ENCODE measurements at regions not wholly inside any gene's neighbourhood (a gene's known extent, or its start where the extent isn't known, plus 50 kb on each side); places are given as distances from the start of the nearest gene placed in this dataset.

DNA sequence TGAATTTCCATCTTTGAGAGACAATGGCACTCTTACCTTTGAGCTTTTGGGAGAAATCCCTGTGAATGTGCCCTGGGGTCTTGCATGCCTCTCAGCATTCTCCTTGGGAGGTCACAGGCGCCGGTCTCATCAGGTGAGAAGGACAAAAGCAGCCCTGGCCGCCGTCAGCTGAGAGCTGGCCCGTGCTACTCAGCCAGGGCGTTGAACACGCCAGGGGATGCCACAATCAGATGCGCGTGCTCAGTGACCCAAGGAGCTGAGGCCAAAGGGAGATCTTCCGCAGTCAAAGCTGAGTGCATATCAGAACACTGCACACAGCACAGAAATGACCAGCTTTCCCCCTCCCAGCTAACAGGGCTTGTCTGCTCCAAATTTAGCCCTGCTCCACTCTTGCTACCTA lies 253.6 kb upstream of the NOX3 start:
- no peaks in the 10 kb centered on the region for H3K36me3 Mint-ChIP-seq (ENCODE audit: low read depth)
- H3K4me1 Mint-ChIP-seq (ENCODE audit: low read depth), result no peaks in the 10 kb centered on the region
- no peaks in the 10 kb centered on the region for H3K27me3 Mint-ChIP-seq (ENCODE audit: low read depth)
- no peak for DNase-seq (ENCODE audit: low spot score)
- H3K27ac Mint-ChIP-seq, result no peak overlapping the region
- H3K9me3 Mint-ChIP-seq, result no peaks in the 10 kb centered on the region
- no peak overlapping the region for H3K4me3 Mint-ChIP-seq

DNA sequence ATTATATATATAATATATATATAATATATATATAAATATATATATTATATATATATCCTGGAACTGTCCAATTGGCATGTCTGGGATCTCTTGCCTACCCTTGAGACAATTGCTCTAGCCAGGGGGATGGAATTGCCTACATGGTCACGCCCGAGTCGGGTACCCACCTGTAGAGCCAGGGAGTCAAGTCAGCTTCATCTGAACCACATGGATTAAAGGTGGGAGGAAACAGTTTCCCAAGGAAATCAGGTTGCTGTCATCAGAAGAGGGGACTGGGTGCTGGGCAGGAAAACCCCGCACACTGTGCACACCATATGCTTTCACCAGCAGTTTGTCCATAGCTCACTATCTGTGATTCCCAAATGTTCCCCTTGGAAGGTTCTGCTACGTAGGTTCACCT lies 252.5 kb upstream of the NOX3 start:
- DNase-seq (ENCODE audit: low spot score), result no peak
- H3K36me3 Mint-ChIP-seq (ENCODE audit: low read depth), result no peaks in the 10 kb centered on the region
- H3K4me3 Mint-ChIP-seq, result no peak overlapping the region
- no peaks in the 10 kb centered on the region for H3K9me3 Mint-ChIP-seq
- H3K27me3 Mint-ChIP-seq (ENCODE audit: low read depth), result no peaks in the 10 kb centered on the region
- no peaks in the 10 kb centered on the region for H3K4me1 Mint-ChIP-seq (ENCODE audit: low read depth)
- no peak overlapping the region for H3K27ac Mint-ChIP-seq

DNA sequence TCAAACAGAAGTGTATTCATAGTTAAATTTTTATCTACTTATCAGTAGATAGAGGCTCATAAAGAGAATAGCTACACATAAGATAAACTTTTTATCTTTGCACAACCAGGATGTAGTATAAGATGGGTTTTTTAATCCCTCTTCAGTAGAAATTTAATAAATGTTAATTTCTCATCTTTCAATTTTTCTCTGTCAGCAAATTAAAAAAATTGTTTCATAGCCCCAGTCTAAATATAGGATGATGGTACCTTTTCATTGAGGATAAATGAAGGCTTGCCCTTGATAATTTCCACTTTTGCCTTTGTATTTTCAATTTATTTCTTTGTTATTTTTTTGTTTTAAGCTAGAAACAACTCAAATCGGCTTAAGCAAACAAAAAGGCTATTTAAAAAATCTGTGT lies 251.2 kb upstream of the NOX3 start:
- Mint-ChIP-seq H3K9me3 (no peaks in the 10 kb centered on the region), H3K27me3 (ENCODE audit: low read depth) (no peaks in the 10 kb centered on the region), H3K36me3 (ENCODE audit: low read depth) (no peaks in the 10 kb centered on the region), H3K4me3 (no peak overlapping the region), H3K27ac (no peak overlapping the region), H3K4me1 (ENCODE audit: low read depth) (no peaks in the 10 kb centered on the region)
- no peak for DNase-seq (ENCODE audit: low spot score)

DNA sequence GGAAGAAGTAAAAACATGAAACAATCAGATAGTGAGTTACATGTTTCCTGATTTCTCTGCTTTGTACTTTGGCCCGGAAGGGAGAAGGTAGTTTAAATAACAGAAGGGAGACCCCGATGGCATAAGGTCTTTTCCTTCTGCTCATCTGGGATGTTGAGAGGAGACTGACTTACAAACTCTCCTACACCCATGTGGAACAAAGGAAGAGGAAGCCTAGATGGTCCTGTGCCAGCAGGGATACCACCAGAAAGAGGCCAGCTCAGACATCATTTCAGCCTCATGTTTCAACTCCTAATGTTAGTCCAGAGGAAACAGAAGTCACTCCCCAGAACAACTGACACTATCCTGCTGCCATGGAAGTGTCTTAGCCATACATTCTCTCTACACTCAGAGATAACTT lies 250.7 kb upstream of the NOX3 start:
- no peaks in the 10 kb centered on the region for H3K4me1 Mint-ChIP-seq (ENCODE audit: low read depth)
- H3K9me3 Mint-ChIP-seq, result no peaks in the 10 kb centered on the region
- DNase-seq (ENCODE audit: low spot score), result no peak
- H3K27ac Mint-ChIP-seq, result no peak overlapping the region
- no peaks in the 10 kb centered on the region for H3K27me3 Mint-ChIP-seq (ENCODE audit: low read depth)
- H3K36me3 Mint-ChIP-seq (ENCODE audit: low read depth), result no peaks in the 10 kb centered on the region
- H3K4me3 Mint-ChIP-seq, result no peak overlapping the region

DNA sequence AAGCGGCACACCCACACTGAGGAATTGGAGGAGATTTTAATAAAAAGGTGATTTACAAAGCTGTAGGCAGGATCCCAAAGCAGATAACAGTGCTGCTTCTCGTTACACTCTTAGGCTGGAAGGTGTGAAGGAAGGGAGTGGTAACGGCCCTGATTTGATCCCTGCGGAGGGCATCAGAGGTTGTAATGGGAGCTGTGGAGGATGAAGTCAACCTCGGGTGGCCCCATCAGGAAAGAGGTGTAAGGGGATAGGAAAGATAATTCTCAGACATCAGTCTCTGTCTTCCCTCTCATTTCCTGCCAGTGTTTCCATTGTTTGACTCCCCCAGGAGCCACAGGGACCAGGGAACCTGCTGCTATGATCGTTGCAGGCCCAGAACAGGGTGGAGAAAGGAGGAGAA lies 245.7 kb upstream of the NOX3 start:
- no peak for DNase-seq (ENCODE audit: low spot score)
- H3K4me3 Mint-ChIP-seq, result no peak overlapping the region
- H3K27ac Mint-ChIP-seq, result no peak overlapping the region
- H3K36me3 Mint-ChIP-seq (ENCODE audit: low read depth), result no peaks in the 10 kb centered on the region
- no peaks in the 10 kb centered on the region for H3K9me3 Mint-ChIP-seq
- H3K4me1 Mint-ChIP-seq (ENCODE audit: low read depth), result no peaks in the 10 kb centered on the region
- no peaks in the 10 kb centered on the region for H3K27me3 Mint-ChIP-seq (ENCODE audit: low read depth)

DNA sequence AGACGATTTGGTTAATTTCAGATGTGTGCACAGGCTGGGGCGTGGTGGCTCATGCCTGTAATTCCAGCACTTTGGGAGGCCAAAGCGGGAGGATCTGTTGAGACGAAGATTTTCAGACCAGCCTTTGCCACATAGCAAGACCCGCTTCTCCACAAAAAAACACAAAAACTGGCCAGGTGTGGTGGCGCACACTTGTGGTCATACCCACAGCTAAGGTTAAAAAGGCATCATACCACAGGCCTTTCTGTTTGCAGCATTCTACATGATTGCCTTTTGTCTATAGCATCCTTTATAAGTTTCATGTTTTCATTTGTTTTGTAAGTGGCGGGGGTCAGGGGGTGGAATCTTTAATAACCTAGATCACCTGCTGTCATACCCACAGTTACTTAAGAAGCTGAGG lies 239.9 kb upstream of the NOX3 start:
- Mint-ChIP-seq H3K36me3 (ENCODE audit: low read depth) (no peaks in the 10 kb centered on the region), H3K4me1 (ENCODE audit: low read depth) (no peaks in the 10 kb centered on the region), H3K27me3 (ENCODE audit: low read depth) (no peaks in the 10 kb centered on the region), H3K9me3 (no peaks in the 10 kb centered on the region), H3K4me3 (no peak overlapping the region), H3K27ac (no peak overlapping the region)
- DNase-seq (ENCODE audit: low spot score), result no peak

DNA sequence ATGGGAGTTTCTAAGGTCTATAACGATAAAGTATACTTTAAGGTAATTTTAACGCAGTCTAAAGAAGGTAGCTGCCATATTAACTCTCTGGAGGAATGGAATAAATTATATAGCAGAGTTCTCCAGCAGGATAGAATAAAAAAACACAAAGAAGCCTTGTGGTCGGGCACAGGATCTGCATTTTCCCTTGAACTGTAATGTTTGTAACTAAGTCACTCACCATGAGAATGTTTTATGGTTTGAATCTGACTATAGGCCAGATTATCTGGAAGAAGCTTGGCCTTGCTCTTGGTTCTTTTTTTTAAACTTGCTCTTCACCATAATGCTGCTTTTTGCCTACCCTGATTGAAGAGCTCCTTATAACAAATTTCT lies 238.8 kb upstream of the NOX3 start:
- no peak overlapping the region for H3K27ac Mint-ChIP-seq
- H3K27me3 Mint-ChIP-seq (ENCODE audit: low read depth), result no peaks in the 10 kb centered on the region
- no peaks in the 10 kb centered on the region for H3K4me1 Mint-ChIP-seq (ENCODE audit: low read depth)
- DNase-seq (ENCODE audit: low spot score), result no peak
- no peak overlapping the region for H3K4me3 Mint-ChIP-seq
- H3K9me3 Mint-ChIP-seq, result no peaks in the 10 kb centered on the region
- no peaks in the 10 kb centered on the region for H3K36me3 Mint-ChIP-seq (ENCODE audit: low read depth)

DNA sequence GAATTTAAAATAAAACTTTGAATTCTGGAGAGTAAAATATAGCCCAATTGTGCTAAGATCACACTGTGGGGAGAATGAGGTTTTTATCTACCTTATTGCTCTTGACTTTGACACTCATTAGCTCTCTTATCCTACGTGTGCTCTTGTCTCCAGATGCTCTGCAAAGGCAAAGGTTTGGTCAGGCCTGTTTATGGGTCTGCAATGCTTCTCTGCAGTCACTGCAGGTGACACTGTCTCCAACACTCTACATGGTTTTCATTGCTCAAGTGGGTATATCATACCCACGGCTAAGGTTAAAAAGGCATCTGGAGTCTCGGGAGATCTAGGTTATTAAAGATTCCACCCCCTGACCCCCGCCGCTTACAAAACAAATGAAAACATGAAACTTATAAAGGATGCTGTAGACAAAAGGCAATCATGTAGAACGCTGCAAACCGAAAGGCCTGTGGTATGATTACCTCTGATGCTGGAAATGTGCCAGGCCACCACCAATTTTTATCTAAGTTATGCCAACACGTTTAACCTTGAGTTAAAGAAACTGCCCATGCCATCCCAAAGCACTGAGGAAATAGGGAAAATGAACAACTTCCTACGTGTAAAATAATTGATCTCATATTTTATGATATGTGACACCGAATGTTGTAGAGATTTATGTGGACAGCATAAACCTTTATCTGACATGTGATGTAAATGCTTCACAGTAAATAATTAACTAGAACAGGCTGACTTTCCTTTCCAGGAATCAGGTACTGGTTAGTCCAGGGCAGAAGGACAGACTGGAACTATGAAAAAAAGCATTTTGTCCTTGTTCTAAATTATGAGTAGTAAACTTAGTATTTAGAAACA lies 238.2 kb upstream of the NOX3 start:
- Mint-ChIP-seq H3K9me3 (no peaks in the 10 kb centered on the region), H3K27me3 (ENCODE audit: low read depth) (no peaks in the 10 kb centered on the region), H3K4me3 (no peak overlapping the region), H3K27ac (no peak overlapping the region), H3K36me3 (ENCODE audit: low read depth) (no peaks in the 10 kb centered on the region), H3K4me1 (ENCODE audit: low read depth) (no peaks in the 10 kb centered on the region)
- no peak for DNase-seq (ENCODE audit: low spot score)

DNA sequence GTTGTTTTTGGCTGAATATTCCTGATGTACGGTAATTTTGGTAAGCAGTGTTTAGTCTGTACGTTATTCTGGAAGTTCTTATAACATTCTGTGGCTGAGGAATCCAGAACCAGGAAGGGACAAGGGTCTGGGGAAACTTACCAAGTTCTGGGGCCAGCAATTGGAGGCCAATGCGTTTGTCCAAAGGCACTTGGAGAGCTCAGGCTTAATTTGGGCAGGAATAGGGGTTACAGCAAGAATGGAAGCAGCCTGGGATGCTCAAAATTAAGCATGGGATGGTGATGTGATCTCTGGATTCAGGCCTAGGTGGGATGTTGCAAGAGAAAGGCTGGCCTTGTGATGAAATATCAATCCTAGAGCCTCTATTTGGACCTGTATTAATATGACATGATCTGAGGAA lies 235.2 kb upstream of the NOX3 start:
- H3K27ac Mint-ChIP-seq, result no peak overlapping the region
- H3K9me3 Mint-ChIP-seq, result no peaks in the 10 kb centered on the region
- H3K4me1 Mint-ChIP-seq (ENCODE audit: low read depth), result no peaks in the 10 kb centered on the region
- H3K27me3 Mint-ChIP-seq (ENCODE audit: low read depth), result no peaks in the 10 kb centered on the region
- no peak overlapping the region for H3K4me3 Mint-ChIP-seq
- DNase-seq (ENCODE audit: low spot score), result no peak
- no peaks in the 10 kb centered on the region for H3K36me3 Mint-ChIP-seq (ENCODE audit: low read depth)

DNA sequence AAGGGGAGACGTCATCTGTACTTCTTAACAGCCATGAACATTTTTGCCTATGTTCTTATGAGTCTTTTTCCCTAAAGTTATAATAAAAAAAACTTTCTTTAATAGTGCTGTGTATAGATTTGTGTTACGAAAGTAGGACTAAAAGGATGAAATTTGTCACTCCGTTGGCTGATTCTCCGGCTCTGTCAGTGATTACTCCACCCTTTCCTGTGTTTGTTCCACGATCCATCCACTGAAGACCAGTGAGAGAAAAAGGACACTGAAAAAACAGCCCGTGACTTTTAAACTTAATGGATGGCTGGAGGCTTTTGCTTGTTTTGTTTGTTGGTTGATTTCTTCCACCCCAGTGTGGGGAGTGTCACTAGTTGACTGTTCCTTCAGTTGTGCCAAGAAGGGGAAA lies 232.0 kb upstream of the NOX3 start:
- Mint-ChIP-seq H3K9me3 (no peaks in the 10 kb centered on the region), H3K4me1 (ENCODE audit: low read depth) (peaks cover 3% of the 10 kb centered on the region), H3K27ac (no peak overlapping the region), H3K36me3 (ENCODE audit: low read depth) (no peaks in the 10 kb centered on the region), H3K27me3 (ENCODE audit: low read depth) (no peaks in the 10 kb centered on the region), H3K4me3 (no peak overlapping the region)
- DNase-seq (ENCODE audit: low spot score), result no peak

DNA sequence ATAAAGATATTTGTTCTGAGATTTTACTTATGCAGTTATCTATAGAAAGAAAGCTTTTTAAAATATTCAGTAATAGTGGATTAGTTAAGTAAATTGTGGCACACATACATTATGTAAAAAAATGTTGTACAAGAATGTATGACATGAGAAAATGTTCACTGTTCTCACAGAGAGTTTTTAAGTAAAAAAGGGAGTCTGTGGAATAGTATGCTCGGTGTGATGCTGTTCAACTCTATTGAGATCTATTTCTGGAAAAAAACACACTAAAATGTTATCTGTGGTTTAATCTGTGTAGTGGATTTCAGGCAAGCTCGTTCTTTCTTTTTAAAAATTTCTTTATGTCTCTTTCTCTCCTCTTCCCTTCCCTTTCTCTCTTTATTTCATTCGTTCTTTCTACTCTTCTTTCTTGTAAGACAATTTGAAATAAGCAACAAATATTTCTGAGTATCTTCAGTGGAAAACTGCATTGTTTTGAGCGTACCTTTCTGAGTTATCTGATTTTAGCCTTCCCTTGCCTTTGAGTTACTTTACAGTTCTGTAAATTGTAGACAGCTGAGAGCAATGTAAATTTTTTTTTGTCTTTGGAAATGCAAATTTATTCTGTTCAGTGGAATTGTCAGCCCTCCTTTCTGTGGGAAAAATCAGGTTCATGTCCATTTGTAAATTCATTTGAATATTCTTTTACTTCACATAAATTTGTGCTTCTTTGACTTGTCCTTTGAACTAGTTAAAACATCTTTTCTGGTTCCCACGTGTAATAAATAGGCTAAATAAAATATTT lies 229.0 kb upstream of the NOX3 start:
- Mint-ChIP-seq H3K9me3 (no peaks in the 10 kb centered on the region), H3K27ac (no peak overlapping the region), H3K4me3 (no peak overlapping the region), H3K4me1 (ENCODE audit: low read depth) (peaks cover 3% of the 10 kb centered on the region), H3K27me3 (ENCODE audit: low read depth) (no peaks in the 10 kb centered on the region), H3K36me3 (ENCODE audit: low read depth) (no peaks in the 10 kb centered on the region)
- DNase-seq (ENCODE audit: low spot score), result no peak

DNA sequence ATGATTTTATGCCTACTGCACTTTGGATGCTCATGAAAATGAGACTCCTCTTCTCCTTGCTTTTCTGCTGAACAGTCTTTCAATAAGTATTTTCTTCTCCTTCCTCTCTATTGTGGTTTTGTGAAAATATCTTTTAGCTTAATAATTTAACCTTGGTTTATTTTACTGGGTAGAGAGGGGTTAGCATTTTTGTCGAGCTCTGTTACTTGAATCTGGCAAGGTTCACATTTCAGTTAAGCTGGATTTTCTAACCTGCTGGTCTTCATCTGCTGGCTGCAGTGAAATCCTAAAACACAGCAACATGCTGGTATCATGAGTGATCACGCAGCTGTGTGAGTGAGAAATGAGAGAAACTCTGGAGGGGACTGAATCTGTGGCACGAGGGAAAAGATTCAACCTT lies 222.7 kb upstream of the NOX3 start:
- DNase-seq (ENCODE audit: low spot score), result no peak
- Mint-ChIP-seq H3K4me3 (no peak overlapping the region), H3K36me3 (ENCODE audit: low read depth) (no peaks in the 10 kb centered on the region), H3K9me3 (no peaks in the 10 kb centered on the region), H3K27ac (no peak overlapping the region), H3K4me1 (ENCODE audit: low read depth) (no peaks in the 10 kb centered on the region), H3K27me3 (ENCODE audit: low read depth) (no peaks in the 10 kb centered on the region)

DNA sequence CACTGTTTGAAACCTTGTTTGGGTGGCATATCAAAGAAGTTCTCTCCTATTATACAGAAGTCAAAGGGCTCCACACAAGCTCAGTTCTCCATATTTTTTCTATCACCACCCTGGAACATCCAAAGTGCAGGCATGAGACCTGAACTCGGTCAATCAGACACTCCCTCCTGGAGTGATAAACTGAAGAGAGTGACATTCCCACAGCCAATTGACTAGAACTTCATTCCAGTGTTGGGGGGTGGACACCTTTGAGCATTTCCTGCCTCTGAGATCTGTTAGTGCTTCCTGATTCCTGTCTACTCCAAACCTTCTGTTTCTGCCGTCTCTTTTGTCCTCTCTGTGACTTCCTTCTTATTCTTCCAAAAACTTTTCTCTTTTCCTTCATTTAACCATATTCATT lies 220.7 kb upstream of the NOX3 start:
- Mint-ChIP-seq H3K36me3 (ENCODE audit: low read depth) (no peaks in the 10 kb centered on the region), H3K27me3 (ENCODE audit: low read depth) (no peaks in the 10 kb centered on the region), H3K4me3 (no peak overlapping the region), H3K4me1 (ENCODE audit: low read depth) (no peaks in the 10 kb centered on the region), H3K9me3 (no peaks in the 10 kb centered on the region), H3K27ac (no peak overlapping the region)
- DNase-seq (ENCODE audit: low spot score), result no peak

DNA sequence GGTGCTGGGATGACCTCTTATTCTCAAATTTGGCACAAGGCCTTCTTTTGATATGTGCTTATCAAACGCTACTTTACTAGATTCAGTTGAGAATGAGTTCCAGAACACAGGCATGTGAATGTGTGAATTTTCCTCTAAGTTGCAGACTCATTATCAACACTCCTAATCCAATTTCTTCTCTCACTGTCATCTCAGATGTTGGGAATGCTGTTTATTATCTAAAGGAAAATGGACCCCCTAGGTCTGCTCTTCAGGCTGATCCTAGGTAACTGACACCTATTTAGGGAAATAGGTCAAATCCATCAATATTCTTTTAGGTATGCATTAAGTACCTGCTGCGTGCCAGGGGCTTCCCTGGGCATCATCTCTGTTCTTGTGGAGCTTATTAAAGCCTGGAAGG lies 215.0 kb upstream of the NOX3 start:
- DNase-seq (ENCODE audit: low spot score), result no peak
- no peak overlapping the region for H3K27ac Mint-ChIP-seq
- H3K9me3 Mint-ChIP-seq, result no peaks in the 10 kb centered on the region
- H3K4me1 Mint-ChIP-seq (ENCODE audit: low read depth), result no peaks in the 10 kb centered on the region
- H3K4me3 Mint-ChIP-seq, result no peak overlapping the region
- no peaks in the 10 kb centered on the region for H3K36me3 Mint-ChIP-seq (ENCODE audit: low read depth)
- no peaks in the 10 kb centered on the region for H3K27me3 Mint-ChIP-seq (ENCODE audit: low read depth)
